Islet precursor cell (in vitro differentiated cells): ENCODE measurements at regions not wholly inside any gene's neighbourhood (a gene's known extent, or its start where the extent isn't known, plus 50 kb on each side); places are given as distances from the start of the nearest gene placed in this dataset.

Source experiments
- DNase-seq: peaks from one replicate; pipeline ENCODE4 v3.0.0-alpha.2; 2018

GRCh38 chr4:23741681-23742191 lies 148.1 kb downstream of the PPARGC1A start:
- DNase-seq = peak; percentile 75

- DNase-seq = no peak
These were observed 152.3 kb downstream of the PPARGC1A start for GRCh38 chr4:23737571-23737970.

- no peak for DNase-seq
These were observed 153.4 kb downstream of the PPARGC1A start for GRCh38 chr4:23736466-23736865.

- DNase-seq = no peak
These were observed 155.8 kb downstream of the PPARGC1A start for GRCh38 chr4:23734000-23734399.

GRCh38 chr4:23733476-23733875 lies 156.4 kb downstream of the PPARGC1A start:
- DNase-seq = no peak

- no peak for DNase-seq
These were observed 158.8 kb downstream of the PPARGC1A start for GRCh38 chr4:23730998-23731397.

- no peak for DNase-seq
These were observed 160.9 kb downstream of the PPARGC1A start for GRCh38 chr4:23728971-23729370.

GRCh38 chr4:23728393-23728792 lies 161.5 kb downstream of the PPARGC1A start:
- DNase-seq = peak; percentile 58

- DNase-seq = no peak
These were observed 169.3 kb downstream of the PPARGC1A start for GRCh38 chr4:23720556-23720955.

- DNase-seq = no peak
These were observed 171.4 kb downstream of the PPARGC1A start for GRCh38 chr4:23718435-23718834.

GRCh38 chr4:23717528-23718248 lies 172.2 kb downstream of the PPARGC1A start:
- no peak for DNase-seq

- no peak for DNase-seq
These were observed 179.5 kb downstream of the PPARGC1A start for GRCh38 chr4:23710298-23710697.

- no peak for DNase-seq
These were observed 182.2 kb downstream of the PPARGC1A start for GRCh38 chr4:23707652-23708026.

- DNase-seq = no peak
These were observed 182.7 kb downstream of the PPARGC1A start for GRCh38 chr4:23706972-23707651.

- DNase-seq = no peak
These were observed 189.7 kb downstream of the PPARGC1A start for GRCh38 chr4:23700197-23700596.

- no peak for DNase-seq
These were observed 192.1 kb downstream of the PPARGC1A start for GRCh38 chr4:23697722-23698121.

GRCh38 chr4:23697001-23697528 lies 192.8 kb downstream of the PPARGC1A start:
- no peak for DNase-seq

- no peak for DNase-seq
These were observed 203.5 kb downstream of the PPARGC1A start for GRCh38 chr4:23686169-23686897.

- no peak for DNase-seq
These were observed 204.4 kb downstream of the PPARGC1A start for GRCh38 chr4:23685471-23685870.

GRCh38 chr4:23680671-23681518 lies 209.0 kb downstream of the PPARGC1A start:
- DNase-seq = no peak

- DNase-seq = no peak
These were observed 215.2 kb downstream of the PPARGC1A start for GRCh38 chr4:23674694-23675093.

- no peak for DNase-seq
These were observed 222.2 kb downstream of the PPARGC1A start for GRCh38 chr4:23667659-23668058.
